IMR-90 (cell line): ENCODE measurements at regions not wholly inside any gene's neighbourhood (a gene's known extent, or its start where the extent isn't known, plus 50 kb on each side); places are given as distances from the start of the nearest gene placed in this dataset.

Experiments
- CHD1 ChIP-seq: IDR thresholded peaks from 2 replicates; pipeline ENCODE4 v1.6.1; 2012; ENCODE audit warnings: low read depth, low read length, improper control_type of control experiment
- MXI1 ChIP-seq: IDR thresholded peaks from 2 replicates; pipeline ENCODE4 v1.6.1; 2012; ENCODE audit warnings: low read depth, mild to moderate bottlenecking, low read length, moderate library complexity, borderline replicate concordance
- NFE2L2 ChIP-seq: fragments of 150-350 bp; IDR thresholded peaks from 2 replicates; pipeline ENCODE4 v1.6.1; 2016; ENCODE audit warnings: low read depth, mild to moderate bottlenecking, low read length
- POLR2A ChIP-seq: IDR thresholded peaks from 2 replicates; pipeline ENCODE4 v1.6.1; 2012; ENCODE audit warnings: mild to moderate bottlenecking, low read depth, low read length
- RFX5 ChIP-seq: IDR thresholded peaks from 2 replicates; pipeline ENCODE4 v1.8.0; 2012; ENCODE audit warnings: low read depth, mild to moderate bottlenecking, low read length, moderate library complexity
- TF ChIP-seq, protein P1 (sequence below): conservative IDR thresholded peaks from 2 replicates; pipeline ENCODE4 v1.5.1; 2012; ENCODE audit warnings: mild to moderate bottlenecking, low read depth, low read length, improper control_type of control experiment

- TF ChIP-seq, protein P1, sequence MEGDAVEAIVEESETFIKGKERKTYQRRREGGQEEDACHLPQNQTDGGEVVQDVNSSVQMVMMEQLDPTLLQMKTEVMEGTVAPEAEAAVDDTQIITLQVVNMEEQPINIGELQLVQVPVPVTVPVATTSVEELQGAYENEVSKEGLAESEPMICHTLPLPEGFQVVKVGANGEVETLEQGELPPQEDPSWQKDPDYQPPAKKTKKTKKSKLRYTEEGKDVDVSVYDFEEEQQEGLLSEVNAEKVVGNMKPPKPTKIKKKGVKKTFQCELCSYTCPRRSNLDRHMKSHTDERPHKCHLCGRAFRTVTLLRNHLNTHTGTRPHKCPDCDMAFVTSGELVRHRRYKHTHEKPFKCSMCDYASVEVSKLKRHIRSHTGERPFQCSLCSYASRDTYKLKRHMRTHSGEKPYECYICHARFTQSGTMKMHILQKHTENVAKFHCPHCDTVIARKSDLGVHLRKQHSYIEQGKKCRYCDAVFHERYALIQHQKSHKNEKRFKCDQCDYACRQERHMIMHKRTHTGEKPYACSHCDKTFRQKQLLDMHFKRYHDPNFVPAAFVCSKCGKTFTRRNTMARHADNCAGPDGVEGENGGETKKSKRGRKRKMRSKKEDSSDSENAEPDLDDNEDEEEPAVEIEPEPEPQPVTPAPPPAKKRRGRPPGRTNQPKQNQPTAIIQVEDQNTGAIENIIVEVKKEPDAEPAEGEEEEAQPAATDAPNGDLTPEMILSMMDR: no peak
- no peak for TF ChIP-seq POLR2A
- TF ChIP-seq RFX5: no peak
- TF ChIP-seq MXI1: no peak
- TF ChIP-seq NFE2L2: no peak
- TF ChIP-seq CHD1: no peak
Measured at GRCh38 chr3:170766253-170766652, 103.7 kb downstream of the RPL22L1 start.
